ENCODE measurements at regions not wholly inside any gene's neighbourhood (a gene's known extent, or its start where the extent isn't known, plus 50 kb on each side); places are given as distances from the start of the nearest gene placed in this dataset.
"Not testable (repeated sequence)": the region's sequence is repeated elsewhere in the genome, so short reads cannot be mapped to it uniquely, and the experiment has no call there.

DNA sequence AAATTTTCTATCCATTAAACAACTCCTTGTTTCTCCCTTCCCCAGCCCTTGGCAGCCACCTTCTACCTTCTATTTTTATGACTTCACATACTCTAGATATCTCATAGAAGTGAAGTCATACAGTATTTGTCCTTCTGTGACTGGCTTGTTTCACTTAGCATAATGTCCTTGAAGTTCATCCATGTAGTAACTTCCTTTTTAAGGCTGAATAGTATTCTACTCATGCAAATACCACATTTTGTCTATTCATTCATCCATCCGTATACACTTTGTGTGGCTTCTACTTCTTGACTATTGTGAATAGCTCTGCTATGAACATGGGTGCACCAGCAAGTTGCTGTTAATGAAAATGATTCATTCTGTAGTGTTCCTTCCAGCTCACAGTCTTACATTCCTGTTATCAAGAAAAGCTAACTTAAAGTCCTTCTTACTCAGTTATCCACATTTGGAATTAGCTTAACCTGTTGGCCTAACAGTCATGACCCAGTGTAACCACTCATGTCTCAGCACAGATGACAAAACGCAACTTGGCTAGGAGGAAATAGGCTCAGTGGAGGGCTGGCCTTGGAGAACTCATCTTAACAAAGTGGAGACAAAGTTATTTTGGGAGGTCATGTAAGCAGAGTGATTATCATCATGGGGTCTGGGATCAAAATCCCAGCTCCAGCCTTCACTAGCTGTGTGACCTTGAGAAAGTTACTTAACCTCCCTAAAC is 129.7 kb upstream of the MAP3K1 start:
- no peak for DNase-seq

DNA sequence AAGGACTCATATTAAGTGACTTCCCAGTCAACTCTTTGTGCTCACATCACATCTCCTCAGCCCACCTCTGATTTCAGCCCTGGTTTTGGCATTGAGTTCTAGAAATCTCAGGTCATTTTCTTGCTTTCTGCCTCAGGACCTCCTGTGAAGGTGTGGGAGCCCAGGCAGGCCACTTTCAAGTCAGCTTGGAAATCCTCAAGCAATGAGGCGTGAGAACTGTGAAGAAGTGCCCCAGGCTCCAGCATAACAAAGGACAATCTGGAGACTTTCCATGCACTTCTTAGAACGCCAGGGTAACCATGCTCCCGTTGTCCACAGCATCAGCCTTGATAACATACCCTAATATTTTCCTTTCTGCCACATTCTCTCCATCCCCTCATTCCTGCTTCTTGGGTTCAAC is 131.2 kb upstream of the MAP3K1 start:
- no peak for DNase-seq

DNA sequence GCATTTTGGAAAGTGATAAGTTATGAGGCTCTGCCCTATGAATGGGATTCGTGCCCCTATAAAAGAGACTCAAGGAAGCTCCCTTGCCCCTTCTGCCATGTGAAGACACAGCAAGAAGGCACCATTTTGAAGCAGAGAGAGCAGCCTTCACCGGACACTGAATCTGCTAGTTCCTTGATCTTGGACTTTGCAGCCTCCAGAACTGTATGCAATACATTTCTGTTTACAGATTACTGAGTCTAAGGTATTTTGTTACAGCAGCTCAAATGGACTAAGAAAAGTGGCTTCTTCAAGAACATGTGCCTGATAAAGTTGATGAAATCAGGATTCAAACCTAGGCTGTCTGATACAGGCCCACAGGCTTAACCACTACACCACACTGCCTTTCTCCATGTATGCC is 131.6 kb upstream of the MAP3K1 start:
- DNase-seq, result no peak

DNA sequence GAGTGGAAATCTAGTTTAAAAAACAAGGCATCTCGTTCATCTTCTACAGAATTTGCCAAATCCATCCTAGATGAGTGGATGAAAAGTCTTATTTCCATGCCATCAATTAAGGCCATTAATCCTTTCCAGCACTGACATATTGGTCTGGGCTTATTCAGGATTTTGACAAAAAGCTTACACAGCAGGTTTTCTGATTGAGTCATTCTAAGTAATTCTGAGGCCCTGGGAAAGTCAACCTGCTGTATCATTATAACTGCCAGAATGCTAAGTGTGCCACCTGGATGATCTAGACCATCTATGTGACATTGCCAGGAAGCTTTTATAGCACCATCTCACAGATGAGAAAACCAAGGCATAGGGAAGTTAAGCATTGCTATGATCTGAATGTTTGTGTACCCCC is 132.1 kb upstream of the MAP3K1 start:
- DNase-seq, result no peak

DNA sequence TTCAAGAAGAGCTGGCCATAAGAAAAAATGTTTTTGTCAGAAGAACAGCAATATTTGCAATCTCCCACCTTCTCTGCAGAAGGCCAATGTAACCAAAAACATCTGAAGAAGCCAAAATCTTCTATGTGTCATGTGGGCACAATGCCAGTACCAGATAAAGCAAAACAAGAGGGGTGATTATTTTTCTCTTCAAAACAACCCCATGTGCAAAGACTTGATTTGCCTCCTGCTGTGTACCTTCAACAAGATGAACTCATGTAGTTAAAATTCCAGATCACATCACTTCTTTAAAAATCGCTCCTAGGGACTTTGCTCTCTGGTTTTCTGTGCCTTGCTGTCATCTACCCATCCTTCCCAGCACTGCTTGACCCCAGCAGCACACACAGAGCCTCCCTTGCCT is 134.0 kb upstream of the MAP3K1 start:
- DNase-seq, result no peak

DNA sequence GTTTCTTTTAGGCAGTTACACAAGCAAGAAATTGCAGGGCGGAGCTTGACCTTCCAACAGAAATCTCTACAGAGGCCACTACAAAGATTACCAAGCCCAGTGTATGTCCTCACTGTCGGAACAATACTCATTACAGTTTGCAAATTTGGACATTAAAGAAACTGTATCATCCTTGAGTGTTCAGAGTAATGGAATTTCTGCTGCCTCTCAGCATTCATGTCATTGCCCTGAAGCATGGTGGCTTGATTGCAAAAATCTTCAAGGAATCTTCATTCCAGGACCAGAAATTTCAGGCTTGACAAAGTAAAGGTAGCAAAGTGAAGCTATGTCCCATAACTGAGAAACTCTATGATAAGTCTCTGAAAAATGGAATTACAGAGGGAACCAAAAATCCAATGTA is 134.6 kb upstream of the MAP3K1 start:
- no peak for DNase-seq

DNA sequence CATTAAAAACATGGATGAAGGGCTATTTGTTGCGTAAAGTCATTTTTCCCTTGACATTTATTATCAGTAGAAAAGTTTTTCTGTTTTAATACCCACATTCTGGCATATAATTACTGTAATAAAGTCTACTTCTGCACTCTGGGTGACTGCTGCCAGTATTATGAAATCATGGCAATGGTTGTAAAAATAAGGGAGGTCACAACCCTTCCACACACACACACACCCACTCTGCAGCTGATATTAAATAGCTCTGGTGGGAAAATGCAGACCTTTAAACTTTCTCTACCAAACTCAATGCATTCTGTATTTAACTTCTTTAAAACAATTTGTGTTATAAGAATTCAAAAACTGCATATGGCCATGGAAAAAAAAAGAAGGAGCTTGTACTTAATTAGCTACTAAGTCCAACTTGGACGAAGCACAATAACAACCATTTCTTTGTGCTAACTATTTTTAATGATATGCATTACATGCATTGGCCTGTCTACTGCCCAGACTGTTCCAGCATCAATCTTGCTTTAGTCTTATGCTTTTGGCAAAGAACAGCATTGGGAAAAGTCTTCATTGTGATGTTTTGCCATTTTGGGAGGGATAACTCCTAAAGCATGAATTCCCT is 137.6 kb upstream of the MAP3K1 start:
- no peak for DNase-seq

DNA sequence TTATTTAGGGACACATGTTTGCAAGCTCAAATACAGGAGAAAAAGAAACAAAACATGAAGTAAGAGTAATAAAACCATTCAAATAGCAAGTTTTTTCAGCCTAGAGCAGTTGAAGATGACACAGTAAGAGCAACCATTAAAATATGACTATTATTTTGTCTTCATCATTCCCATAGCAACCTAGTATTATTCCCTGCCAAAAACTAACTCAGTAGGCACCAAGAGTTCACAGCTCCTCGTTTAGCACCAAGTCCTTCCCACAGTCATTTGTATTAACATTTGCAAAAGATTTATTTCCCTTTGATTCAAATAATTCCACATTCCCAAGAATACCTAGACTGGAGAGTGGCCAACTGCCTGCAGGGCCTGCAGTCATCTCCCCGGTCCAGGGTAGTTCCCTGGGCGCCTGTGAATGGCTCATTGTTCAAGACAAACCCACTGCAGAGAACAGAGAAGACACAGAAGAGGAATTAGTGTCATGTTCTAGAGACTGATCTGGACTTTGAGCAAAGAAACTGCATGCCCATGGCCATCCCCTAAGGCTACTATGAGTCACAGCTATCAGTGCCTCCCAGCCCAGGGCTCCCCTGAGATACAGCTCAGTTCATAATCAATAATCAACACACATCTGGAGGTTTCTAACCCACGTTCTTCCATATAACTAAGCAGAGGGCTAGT is 139.1 kb upstream of the MAP3K1 start:
- no peak for DNase-seq

DNA sequence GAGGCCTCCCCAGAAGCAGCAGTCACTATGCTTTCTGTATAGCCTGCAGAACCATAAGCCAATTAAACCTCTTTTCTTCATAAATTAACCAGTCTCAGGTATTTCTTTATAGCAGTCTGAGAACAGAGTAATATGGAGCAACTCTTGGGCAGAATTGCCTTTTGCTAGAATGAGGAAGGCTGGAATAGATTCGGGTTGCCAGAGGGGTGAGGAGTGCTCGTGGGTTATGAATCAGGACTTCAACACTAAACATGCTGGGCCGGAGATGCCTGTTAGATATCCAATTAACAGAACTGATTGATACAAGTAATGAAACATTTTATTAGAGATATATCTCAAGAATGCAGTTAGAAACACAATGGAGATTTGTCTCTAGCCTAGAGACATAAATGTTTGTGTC is 140.9 kb upstream of the MAP3K1 start:
- no peak for DNase-seq

DNA sequence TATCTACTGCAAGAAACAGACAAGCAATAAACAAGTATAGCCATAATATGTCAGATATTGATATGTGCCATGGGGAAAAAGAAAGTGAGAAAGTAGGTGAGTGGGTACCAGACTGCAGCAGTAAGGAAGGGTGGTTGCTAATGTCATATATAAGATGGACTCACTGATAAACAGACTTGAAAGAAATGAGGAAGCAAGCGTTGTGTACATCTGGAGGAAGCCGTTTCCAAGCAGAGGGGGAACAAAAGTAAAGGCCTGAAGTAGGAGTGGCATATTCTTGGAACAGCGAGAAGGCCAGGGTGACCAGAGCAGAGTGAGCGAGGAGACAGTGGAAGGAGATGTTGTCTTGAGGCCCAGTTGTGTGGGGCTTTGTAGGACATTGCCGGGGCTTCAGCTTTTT is 142.2 kb upstream of the MAP3K1 start:
- peak in 1 of 2 donors; percentile 42 for DNase-seq

DNA sequence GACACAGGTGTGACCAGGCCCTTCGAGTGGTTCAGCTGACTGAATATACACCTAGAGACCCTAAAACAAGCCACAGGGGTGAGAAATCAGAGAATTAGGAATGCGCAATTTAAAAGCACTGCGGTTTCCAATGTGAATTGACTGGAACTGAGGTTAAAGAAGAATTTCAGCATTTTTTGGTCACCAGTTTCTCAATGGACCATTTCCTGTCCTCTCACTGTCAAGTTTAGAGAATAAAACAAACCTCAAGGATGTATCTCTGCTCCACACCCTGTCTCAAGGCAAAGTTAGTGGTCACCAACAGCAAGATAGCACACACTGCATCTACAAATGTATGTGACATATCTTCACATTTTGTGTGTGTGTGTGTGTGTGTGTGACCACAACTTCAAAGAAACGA is 143.8 kb upstream of the MAP3K1 start:
- DNase-seq, result no peak

DNA sequence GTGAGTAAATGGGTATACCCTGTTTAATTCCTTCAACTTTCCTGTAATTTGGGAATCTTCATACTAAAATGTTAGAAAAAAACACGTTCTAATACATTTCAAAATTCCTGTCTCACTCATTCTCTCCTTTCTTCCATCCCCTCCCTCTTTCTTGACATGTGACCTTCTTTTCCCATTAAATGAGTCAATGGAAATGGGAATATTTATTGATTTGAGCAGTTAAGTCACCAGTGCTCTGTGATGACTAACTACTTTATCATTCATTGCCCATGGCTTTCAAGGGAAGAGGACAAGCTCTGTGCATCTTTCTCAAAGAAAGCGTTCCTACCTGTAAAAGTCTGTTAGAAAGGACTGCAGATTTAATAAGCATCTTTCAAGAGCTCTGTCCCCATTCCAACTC is 144.4 kb upstream of the MAP3K1 start:
- DNase-seq, result no peak

DNA sequence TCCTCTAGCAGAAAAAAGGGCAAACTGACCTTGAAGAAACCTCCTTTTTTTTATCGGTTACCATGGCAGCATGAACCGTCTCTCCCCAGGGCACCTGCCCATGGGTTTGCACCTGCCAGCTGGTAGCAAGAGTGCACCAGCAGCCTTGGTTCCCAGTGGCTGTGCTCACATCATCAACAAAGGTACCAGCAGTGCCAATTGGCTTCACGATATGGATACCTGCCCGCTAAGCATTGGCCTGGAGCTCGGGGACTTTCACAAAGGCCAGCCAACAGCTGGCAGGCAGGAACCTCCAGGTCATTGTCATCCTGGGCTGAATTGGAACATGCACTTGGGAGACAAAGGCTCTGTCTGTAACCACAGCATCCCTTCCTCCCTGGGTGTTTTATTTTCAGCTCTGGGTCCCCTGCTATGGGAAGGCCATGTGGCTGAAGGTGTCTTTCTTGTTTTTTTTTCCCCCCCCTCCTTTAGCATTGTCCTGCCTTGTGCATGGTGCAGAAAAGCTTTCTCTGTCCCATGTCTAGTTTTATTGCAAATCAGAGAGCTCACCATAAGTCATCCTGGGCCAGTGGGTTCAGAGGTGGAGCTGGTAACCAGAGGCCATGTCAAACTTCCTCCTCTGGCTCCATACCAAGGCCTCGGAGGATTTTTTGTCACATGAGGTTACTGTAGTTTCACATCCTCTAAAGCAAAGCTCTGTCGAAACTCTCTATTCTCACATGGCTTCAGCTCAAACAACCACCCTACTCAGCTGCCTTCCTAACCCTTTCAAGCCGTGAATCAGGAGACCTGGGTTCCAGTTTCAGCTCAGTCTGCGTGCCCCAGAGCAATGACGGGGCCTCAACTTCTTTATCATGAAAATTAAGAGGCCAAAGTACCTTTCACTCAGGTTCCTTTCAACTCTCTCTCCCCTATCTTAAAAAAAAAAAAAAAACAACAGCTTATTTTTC is 145.5 kb upstream of the MAP3K1 start:
- peak; percentile 53 to 83 for DNase-seq

DNA sequence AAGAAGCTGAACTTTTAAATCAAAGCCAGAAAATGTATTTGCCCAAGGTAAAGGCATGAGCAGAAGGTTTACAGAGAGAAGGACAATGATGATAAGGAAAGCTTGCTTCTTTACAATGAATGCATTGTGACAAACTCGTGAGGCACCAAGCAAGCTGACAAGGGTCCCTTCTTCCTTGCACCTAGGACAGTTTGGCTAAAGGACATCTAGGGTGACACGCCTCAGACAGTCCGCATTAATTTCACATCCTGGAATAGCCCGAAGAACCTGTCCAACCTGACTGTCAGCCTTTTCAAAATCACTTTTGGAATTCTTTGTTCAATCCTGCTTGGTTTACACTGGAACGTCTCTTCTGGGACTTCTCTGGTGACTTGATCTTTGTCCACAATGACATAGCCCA is 146.4 kb upstream of the MAP3K1 start:
- no peak for DNase-seq

DNA sequence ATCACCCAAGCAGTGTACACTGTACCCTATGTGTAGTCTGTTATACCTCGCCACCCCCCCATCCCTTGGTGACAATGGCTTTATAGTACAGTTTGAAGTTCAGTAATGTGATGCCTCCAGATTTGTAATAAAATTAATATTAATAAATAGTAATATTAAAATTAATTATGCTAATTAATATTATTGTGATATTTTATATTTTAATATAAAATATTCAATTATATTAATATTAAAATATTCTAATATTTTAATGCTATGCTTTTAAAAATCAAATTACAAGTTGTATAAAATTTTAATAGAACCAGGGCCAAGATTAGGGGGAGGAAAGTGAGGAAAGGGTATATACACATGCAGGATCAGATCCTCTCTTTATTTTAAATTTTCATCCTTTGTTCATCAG is 147.7 kb upstream of the MAP3K1 start:
- DNase-seq, result no peak

DNA sequence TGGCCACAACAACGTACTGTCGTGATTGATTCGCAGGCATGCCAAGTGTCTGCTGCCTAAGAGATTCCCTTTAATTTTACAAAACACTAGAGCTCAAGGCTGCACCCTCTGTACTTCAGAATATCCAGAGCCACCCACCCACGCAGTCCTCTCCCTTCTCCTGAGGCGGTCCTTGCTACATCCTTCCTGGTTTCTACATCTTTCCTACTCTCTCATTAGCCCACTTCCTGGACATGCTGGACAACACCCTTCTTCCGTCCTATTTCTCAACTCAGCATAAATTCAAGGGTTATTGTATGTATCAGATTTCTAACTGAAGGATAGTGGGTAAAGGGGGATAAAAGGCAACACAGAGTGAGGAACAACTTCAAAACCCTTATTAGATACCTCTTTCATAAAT is 148.4 kb upstream of the MAP3K1 start:
- no peak for DNase-seq

DNA sequence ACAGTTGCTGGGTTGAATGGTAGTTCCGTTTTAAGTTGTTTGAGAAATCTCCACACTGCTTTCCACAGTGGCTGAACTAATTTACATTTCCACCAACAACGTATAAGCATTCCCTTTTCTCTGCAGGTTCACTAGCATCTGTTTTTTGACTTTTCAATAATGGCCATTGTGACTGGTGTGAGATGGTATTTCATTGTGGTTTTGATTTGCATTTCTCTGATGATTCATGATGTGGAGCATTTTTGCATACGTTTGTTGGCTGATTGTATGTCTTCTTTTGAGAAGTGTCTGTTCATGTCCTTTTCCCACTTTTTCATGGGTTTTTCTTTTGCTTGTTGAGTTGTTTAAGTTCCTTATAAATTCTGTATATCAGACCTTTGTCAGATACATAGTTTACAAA is 150.2 kb upstream of the MAP3K1 start:
- DNase-seq, result not testable (repeated sequence)

DNA sequence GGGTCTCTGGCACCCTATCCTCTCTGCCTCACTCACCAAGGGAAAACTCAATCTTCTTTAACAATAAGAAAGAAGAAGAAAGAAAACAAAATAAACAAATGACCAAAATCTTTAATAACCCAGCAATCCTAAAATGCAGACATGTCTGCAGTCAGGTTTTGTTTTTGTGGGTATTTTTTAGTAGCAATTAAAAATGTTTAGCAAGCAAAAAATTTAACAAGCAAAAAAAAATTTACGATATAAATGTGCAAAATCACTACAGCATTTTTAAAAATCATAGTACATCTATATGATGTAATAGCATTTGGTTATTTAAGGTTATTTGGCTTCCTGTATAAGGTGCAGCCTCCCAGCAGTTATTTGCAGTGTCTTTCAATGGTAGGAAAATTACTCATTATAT is 151.3 kb upstream of the MAP3K1 start:
- no peak for DNase-seq

DNA sequence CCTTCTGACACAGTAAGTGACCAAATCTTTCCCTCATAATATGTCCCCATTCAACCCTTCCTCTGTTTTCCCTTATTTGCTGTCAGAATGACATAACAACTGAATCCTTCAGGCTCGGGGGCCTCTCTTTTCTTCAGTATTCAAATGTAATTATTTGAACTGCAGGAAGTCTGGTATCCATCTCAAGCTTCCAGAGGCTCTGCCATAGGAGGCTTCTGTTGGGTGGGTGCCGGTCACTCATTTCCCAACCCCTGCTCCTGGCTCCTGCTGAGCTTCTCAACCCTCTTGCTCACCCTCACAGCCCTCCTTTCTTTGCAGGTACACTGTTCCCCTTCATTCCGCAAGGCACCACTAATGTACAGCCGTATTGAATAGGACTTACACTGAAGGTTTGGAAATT is 151.8 kb upstream of the MAP3K1 start:
- DNase-seq, result no peak

DNA sequence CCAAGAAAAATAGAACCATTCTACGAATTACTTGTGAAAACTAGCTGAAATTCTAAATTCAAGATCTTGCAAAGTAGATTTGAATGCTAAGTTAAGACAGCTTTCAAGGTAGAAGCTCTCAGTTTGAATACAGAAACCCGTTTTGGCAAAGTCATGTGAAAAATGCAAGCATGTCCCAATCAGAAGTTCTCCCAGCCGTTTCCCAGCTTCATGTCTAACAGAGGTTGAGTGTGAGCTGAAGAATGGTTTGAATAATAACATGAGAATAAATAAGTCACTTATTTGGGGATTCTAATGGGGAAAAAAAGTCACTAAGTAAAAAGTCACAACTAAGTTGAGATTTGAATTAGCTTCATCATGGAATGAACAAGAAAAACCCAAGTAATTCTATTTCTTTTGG is 152.5 kb upstream of the MAP3K1 start:
- DNase-seq, result no peak

DNA sequence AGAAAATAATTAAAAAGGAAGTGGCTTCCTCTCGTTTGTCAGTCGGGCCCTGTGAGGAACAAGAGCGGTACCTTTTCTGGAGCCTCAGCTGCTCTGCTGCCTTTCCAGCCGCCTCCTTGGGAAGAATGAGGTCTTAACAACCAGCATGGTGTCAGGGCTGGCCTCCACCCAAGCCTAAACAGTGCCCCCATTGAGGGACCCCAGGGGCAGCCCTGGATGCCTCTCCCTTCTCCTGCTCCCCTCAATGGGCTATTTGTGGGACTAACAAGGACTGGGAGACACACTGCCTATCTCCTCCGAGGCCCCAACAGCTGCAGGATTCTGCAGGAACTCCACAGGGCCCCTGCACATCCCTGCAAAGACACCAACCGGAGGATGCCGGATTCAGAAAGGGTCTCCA is 155.4 kb upstream of the MAP3K1 start:
- no peak for DNase-seq

DNA sequence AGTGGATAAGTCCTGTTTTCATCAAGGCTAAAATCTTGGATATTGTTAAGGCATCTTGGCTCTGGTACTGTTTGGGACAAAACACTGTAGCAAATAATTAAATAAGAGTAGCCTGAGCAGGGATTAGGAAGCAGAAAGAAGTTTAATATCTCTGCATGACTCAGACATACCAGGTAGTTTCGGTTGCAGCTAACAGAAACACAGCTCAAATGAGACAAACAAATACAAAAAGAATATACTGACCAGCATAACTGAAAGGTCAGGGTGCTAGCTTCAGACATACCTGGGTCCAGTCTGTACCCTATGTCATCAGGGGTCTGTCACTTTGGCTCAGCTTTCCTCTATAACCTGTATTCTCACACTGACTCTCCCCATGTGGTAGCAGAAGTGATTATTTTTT is 156.4 kb upstream of the MAP3K1 start:
- DNase-seq, result no peak
